GM19467 (cell line): ENCODE measurements at regions not wholly inside any gene's neighbourhood (a gene's known extent, or its start where the extent isn't known, plus 50 kb on each side); places are given as distances from the start of the nearest gene placed in this dataset.

Experiments used
- ATAC-seq: cut with Tn5 transposase; IDR thresholded peaks from one replicate; pipeline ENCODE4 v1.9.1; 2021; ENCODE audit warnings: mild to moderate bottlenecking, moderate library complexity; ENCODE audit not compliant: unreplicated experiment

DNA sequence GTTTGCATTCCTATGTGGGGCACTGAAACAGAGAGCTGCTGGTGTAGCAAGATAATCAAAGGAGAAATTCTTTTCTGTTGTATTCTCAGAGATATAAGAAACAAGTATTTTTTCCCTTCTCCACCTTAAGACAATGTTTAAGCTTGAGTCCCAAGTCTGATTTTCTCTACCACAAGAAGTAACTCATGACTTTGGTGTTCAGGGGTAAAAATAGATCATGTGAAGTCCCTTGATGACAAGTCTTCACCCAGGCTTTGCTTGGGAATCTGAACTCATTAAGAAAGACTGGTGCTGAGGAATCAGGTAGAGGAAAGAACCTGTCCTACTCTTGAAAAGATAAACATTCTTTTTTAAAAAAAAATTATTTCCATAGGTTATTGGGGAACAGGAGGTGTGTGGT, 205.6 kb downstream of the ALDH8A1 start:
- ATAC-seq = no peak

DNA sequence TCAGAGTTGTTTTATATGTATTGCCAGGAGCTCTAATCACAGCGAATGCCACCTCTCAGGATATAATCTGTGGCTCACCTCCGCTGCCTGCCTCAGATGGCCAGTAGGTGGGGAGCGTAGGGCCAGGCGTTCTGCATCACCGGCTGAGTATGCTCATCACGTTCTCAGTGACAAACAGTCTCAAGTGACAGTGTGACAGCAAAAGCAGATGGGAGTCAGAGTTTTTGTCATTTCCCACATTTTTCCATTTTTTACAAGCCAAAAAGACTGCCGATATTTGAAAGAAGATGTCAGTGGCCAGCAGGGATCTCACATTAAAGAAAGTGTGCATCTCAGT, 208.7 kb downstream of the ALDH8A1 start:
- no peak for ATAC-seq

DNA sequence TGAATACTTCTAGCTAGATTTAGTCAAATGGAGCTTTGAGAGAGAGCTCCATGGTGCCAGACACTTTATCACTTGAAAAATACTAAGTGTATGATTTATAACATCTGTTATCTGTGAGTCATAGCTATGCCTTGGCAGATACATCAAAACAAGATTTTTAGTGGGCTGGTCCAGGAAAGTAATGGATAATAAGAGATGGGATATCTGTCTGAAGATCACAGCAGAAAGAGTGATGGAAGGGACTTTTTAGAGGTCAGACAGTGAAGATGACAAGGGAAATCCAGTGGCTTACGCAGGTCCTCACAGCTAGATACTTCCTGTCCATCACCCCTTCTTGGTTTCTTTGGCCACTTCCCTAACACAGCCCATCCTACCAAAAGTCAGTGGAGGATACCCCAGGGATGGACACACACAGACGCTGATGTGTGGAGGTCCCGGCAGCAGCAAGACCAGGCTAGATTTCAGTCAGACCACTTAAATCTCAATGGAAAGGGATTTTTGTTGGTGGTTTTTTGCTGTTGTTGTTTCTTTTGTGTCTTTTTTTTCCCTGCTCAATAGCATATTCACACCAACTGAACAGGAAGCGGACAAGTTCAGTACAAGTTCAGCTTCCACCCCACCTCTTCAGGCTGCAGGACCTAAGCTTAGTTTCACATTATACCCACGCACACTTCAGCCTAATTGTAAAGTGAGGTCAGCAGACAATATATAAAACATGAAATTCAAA, 209.3 kb downstream of the ALDH8A1 start:
- ATAC-seq = no peak

DNA sequence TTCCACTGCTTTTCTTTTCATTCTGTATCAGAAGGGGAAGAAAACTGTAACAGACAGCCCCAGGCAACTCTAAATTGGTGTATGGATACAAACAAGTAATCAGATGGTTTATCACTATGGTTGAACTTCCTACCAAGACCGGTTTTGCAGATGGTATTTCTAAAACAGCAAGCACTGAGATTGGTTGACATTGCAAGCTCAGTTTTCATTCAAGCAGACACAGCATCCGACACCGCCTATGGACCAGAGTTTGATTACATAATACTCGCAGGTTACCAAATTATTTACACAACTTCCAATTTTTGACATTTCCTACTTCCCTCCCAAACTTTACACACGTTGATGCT, 209.9 kb downstream of the ALDH8A1 start:
- no peak for ATAC-seq

DNA sequence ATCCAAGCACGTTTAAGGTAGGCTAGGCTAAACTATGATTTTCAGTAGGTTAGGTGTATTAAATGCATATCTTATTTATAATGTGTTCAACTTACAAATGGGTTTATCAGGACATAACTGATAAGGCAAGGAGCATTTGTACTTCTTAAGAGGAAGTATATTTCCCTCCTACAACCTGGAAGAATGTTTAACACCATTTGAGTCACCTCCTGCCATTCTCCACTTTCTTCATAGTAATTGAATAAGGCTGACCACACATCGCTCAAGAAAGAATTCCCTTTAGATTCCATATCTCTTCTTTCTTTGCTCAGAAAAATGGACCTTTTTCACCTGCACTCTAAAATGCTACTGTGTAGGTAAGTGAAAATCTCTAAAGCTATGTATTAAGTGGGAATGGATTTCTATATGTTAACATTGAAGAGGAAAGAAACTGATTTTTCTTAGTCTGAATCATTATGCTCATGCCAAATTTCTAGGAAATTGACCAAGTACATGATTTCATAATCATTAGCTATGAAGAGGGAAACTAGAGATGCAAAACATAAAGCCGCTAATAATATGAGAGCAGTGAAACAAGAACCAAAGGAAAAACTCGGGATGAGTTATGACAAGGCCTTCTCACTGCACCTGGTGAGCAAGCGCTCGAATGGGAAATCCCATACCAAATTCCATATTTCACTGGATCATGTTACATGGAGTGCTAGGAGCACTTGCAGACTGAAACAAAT, 210.4 kb downstream of the ALDH8A1 start:
- ATAC-seq = no peak

DNA sequence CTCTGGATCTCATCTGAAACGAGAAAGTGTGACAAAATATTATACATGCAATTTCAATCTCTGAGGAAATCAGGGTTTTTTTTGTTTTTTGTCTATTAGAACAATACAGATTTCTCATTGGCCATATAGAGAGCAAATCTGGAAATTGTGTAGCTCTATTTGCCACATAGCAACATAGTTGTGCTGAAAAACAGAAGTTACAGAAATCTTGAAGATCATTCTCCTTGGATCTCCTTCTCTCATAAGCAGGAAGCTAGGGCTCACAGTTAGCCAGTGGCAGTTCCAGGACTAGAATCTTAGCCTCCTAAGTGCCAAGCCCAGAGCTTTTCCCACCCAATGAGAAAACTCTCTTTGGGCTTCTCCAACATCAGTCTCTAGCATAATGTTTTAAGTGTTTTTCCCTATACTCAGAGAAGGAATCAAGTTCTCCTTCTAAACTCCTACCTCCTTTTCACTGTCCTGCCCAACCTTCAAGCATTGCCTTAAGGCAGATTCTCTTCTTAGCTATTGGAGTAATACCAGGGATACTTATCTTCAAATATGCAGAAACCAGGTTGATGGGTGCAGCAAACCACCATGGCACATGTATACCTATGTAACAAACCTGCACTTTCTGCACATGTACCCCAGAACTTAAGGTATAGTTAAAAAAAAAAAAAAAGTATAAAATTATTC, 211.6 kb downstream of the ALDH8A1 start:
- no peak for ATAC-seq

DNA sequence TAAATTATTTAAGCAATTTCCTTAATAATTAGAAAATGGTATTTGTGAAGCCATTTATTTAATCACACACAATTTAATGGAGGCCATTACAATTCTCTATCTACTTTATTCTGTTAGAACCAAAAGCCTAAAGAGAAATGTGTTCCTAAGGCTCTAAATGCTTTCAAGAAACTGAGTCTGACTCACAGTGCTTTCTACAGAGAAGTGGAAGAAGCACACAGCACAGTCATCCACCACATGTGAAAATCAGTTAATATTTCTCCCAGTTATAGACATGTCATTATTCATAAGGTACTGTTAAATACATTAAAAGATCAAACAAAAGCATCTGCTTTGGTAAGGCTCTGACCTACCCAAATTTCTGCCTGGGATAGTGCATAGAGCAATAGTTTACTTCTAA, 214.4 kb downstream of the ALDH8A1 start:
- no peak for ATAC-seq

DNA sequence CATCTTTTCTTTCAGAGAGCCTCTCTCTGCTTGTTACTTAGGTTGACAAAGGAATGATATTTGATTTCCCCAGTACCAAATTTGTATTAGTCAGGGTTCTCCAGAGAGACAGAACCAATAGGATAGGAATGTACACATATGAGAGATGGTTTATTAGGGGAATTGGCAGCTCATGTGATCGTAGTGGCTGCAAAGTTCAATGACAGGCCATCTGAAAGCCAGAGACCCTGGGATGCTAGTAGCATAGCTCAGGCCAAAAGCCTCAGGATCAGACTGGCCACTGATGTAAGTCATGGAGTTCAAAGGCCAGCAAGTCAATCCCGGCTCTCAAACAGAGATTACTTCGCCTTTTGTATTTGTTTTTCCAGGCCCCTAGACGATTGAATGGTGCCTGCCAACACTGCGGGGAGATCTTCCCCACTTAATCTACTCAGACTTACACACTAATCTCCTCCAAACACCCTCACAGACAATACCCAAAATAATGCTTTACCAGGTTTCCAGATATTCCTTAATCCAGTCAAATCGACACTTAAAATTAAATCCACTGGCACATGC, 215.5 kb downstream of the ALDH8A1 start:
- no peak for ATAC-seq

DNA sequence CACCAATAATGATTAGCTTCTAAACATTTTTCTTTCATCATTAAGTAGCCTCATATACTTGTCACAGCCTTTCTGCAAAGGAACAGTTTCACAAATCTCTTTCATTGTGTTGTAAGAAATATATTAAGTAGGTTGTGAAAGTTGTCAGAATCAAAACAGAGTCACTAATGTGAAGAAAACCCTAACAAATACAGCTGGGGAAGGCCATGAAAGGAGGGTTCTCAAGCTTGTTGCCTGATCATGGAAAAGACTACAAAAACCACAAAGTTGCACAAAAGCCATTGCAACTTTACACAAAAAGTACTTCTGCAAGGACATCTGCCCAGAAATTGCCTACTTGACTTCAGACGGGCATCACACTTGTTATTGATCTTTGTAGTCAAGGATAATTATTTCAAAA, 216.1 kb downstream of the ALDH8A1 start:
- no peak for ATAC-seq

DNA sequence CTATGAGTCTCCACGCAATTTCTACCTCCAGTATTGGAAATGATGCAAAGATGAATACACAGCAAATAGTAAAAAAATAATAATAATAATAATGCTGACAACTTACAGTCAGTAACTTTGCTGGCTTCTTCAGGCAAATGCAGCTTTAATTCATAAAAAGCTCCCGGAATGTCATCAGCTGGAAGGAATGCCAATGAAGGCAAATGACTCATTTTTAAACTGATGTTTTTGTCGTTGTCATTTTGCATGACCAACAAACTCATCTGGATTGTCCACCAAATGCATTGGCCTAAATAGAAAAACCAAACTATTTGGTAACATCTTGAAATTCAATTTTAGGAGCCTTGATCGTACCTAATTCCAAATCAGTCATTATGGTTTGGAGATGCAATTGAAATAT, 217.1 kb downstream of the ALDH8A1 start:
- no peak for ATAC-seq

DNA sequence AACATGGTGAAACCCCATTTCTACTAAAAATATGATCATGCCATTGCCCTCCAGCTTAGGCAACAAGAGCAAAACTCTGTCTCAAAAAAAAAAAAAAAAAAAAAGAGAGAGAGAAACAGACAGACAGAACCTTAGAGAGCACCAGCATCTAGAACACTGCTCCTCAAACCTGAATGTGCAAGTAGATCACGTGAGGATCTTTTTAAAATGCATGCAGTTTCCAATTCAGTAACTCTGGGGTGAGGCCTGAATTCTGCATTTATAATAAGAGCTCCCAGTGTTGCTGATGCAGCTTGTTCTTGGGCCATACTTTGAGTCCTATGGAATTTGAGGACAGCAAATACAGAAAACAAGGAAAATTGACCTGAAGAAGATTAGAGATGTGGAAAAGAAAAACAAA, 218.3 kb downstream of the ALDH8A1 start:
- no peak for ATAC-seq

DNA sequence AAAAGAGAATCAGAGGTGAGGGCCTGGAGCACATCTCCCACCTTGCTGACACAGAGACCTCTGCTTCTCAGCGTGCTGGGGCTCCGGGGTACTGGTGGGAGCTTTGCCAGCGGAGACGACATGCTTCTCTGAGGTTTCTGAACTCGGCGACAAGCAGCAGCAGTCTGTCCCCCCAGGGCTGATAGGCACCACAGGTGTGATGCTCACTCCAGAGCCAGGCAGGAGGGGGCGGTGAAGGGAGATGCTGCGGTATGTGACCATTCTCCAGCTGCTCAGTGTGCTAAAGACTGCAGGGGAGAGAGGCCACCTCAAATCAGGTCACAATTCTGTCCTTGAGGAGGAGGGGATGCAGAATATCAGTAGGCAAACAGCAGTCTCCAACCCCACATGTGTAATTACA, 219.9 kb downstream of the ALDH8A1 start:
- ATAC-seq = no peak

DNA sequence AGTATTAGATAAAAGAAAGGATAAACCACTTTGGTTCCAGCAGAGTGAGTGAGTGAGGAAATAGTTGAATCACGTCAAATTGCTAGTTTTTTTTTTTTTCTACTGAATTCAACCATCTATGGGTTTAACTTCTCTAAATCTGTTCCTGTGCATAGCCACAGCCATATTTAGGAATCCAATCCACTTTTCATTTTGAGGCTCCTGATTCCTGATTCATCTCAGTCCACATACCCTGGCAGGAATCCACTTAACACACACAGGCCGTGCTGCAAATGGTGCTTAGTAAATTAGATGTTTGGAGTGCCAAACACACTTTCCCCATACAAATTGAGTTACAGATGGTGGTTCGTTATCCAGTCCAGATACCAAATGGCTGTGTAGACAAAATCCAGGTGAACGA, 220.3 kb downstream of the ALDH8A1 start:
- ATAC-seq = no peak

DNA sequence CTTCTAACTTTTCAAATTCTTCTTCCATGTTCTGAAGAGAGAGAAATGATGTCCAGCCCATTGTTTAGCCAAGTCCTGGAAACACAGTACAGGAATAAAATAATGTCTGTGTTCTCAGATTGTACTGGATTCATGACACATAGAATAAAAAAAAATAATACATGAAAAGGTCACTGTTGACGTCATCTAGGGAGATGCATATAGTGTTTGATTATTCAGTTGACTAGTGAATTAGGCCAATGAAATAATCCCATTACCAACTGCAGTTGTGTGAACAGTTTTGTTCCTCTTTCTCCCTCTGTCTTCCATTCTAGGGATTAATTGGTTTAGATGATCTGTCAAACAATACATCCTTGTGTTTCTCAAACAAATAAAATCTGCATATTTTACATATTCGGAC, 222.8 kb downstream of the ALDH8A1 start:
- ATAC-seq = no peak

DNA sequence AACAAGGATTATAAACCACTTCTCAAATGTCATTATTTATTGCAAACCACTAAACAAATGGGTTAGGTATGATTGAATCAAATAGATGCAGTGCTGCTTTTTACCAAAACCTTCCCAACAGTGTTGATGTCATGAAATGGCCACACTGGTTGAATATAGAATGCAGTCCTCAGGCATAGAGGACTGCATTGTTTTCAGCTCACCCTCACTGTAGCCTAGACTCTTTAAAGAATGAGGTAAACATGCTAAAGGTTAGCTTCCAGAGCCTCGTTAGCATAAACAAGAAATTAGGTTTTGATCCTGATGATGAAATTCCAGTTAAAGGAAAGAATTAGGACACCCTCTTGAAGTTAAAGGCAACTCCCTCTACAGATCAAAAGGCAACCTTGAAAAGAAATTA, 224.3 kb downstream of the ALDH8A1 start:
- ATAC-seq = no peak

DNA sequence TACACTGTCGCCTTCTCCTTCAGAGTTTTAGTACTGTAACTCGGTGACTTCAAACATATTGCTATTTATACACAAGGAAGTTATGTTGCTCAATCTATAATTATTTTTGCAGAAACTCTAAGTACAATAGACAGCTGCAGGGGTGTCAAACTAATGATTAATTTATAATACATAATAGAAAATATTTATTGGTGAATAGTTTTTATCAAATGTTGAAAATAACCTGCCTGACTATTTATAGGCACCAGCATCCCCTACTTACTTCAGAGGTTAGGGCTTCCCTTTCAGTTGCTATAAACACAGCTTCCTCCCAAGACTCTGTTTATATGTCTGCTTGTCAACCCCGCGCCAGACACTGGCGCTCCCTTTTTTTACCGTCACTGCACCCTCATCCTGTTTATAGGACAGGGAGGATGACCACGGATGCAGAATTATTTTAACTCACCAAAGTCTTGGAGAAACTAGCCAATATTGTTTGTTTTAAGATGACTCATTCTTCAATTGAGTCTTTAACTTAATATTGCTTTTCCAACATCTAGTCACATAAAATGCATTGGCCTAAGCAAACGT, 225.0 kb downstream of the ALDH8A1 start:
- ATAC-seq = no peak

DNA sequence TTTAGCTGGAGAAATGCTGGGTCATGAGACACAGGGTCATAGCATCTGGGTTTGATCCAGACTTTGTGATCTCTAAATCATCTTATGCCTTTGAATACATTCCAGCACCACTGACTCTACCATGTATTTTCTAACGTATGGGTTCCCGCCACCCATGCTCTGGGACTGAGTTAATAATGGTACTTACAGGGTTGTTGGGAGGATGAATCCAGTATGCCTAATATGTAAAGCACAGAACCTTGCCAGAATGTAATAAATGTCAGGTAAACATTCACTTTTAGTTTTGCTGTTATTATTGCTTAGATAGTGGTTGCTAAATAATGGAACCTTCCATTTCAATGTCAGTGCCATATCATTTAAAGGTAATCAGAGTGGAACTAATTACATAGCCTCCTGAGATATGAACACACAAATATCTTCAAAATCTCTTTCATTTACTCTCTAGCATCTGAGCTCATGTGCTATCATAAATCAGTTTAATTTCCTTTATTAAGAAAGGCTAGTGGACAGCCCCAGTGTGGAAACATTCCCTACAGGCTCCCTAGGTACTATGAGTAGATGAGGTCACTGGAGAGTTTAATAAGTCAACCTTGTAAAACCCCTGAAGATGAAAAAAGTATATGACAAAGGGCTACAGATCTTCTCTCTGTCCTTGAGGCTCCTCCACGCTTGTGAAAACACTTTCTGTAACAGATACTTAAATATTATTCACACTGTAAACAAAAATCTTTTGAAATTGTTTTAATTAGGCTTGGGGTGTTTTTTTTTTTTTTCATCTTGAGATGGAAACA, 226.6 kb downstream of the ALDH8A1 start:
- ATAC-seq = no peak

DNA sequence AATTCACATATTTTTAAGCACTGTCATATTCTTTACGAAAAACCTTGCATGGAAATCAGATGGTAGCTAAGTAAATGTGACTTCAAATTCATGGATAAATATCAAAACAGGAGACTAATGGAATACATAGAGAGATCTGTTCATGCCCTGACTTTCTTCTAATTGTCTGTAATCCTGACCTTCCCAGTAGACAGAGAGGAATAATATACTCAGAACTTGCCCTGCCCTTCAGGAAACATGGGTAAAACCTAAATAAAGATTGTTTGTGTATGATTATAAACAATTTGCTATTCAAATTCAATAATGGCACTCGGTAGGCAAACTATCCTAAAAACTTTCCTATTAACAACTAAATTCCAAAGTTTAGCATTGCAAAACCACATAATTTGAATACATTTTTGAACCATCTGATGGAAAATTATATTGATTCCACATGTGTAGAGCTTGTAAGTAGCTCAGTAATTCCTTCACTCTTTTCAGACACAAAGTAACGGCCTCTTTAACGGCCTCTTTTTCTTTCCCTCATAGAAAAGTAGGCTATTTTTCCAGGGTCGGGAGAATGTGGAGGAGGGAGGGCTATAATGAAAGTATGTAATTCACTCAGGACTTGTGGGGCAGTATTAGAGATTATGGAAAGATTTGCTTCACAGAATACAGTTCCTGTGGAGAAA, 227.6 kb downstream of the ALDH8A1 start:
- ATAC-seq = no peak

DNA sequence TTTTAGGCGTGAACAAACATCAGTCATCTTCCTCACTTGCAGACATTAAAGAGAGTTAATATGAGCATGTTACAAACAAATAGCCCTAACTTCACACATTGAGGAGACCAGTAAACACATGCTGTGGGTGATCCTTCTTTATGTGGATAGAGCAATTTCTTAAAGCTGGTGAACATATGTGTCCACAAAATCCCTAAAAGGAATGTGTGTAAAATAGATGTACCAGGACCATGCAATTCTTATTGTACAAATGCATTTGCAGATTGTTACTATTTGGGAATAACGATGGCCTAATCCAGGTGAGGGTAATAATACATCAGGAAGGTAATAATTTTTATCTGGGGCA, 228.9 kb downstream of the ALDH8A1 start:
- ATAC-seq = no peak

DNA sequence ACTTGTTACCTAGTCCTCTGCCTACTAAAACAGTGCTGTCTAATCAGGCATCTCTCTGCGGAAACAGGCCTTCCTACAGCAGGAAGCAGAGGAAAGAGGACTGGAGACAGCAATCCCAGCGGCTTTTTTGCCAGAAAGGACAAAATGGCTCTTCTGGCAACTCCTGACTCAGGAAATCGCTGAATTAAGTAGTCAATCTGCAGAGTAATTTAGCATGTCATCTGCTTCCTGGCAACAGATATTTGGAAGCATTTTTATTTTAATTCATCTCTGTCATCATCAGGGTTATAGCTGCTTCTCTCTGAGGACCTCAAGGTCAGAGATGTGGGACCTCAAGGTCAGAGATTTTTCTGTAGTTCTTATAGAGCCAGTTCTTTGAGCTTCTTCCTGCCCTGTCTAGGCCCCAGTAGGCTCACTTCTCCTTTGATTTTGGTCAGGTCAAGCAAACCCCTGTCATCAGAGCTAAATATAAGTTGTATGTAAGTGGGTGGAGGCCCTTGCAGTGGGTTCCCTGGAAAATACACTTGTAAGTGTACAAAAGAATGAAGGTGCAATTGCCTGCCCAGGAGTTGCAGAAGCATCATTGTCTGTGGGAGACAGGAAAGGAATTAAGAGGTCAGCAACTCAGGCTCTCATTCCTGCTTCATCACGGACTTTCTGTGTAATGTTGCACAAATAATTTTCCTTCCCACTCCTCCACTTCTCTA, 229.4 kb downstream of the ALDH8A1 start:
- ATAC-seq = no peak
